Mesenchymal stem cell (in vitro differentiated cells and primary cell): ENCODE measurements at regions not wholly inside any gene's neighbourhood (a gene's known extent, or its start where the extent isn't known, plus 50 kb on each side); places are given as distances from the start of the nearest gene placed in this dataset.

Source experiments
- DNase-seq: peaks from one replicate; pipeline ENCODE4 v3.0.0-alpha.2; 2013
- H2AFZ ChIP-seq: one replicate; pipeline ENCODE4 v1.6.1; 2013; ENCODE audit warnings: low read depth, mild to moderate bottlenecking, control low read depth, inconsistent platforms, low read length, moderate library complexity
- H2AK5ac ChIP-seq: 2 replicates; pipeline ENCODE4 v1.6.1; 2013; ENCODE audit warnings: low read length, moderate library complexity, mild to moderate bottlenecking, inconsistent platforms; ENCODE audit not compliant: severe bottlenecking
- H2BK120ac ChIP-seq: one replicate; pipeline ENCODE4 v1.6.1; 2013; ENCODE audit warnings: low read depth, mild to moderate bottlenecking, inconsistent platforms, low read length, moderate library complexity
- H2BK12ac ChIP-seq, 2 experiments: one replicate each; pipeline ENCODE4 v1.6.1; 2013; ENCODE audit warnings: inconsistent platforms in 2 of 2, low read length in 2 of 2, mild to moderate bottlenecking in 2 of 2, moderate library complexity in 2 of 2, control low read depth in 1 of 2
- H2BK15ac ChIP-seq: one replicate; pipeline ENCODE4 v1.6.1; 2013; ENCODE audit warnings: mild to moderate bottlenecking, low read depth, inconsistent platforms; ENCODE audit not compliant: poor library complexity, severe bottlenecking
- H2BK5ac ChIP-seq: 2 replicates; pipeline ENCODE4 v1.6.1; 2013; ENCODE audit warnings: low read depth, mild to moderate bottlenecking, low read length, control low read depth, inconsistent platforms; ENCODE audit not compliant: poor library complexity, severe bottlenecking
- H3K14ac ChIP-seq, 2 experiments: one replicate each; pipeline ENCODE4 v1.6.1; 2013; ENCODE audit warnings: inconsistent platforms in 2 of 2, low read length in 2 of 2, control low read depth in 1 of 2, mild to moderate bottlenecking in 1 of 2, moderate library complexity in 1 of 2
- H3K18ac ChIP-seq, 2 experiments: one replicate each; pipeline ENCODE4 v1.6.1; 2013; ENCODE audit warnings: inconsistent platforms in 2 of 2, low read length in 2 of 2, control low read depth in 1 of 2, low read depth in 1 of 2, mild to moderate bottlenecking in 1 of 2
- H3K23ac ChIP-seq, 2 experiments: one replicate each; pipeline ENCODE4 v1.6.1; 2013; ENCODE audit warnings: inconsistent platforms in 2 of 2, low read length in 2 of 2, mild to moderate bottlenecking in 2 of 2, moderate library complexity in 2 of 2, control low read depth in 1 of 2
- H3K27ac ChIP-seq: 2 replicates; pipeline ENCODE4 v1.5.1; 2013; ENCODE audit warnings: mild to moderate bottlenecking, moderate library complexity, low read length, control low read depth, inconsistent platforms; ENCODE audit not compliant: poor library complexity, severe bottlenecking
- H3K27me3 ChIP-seq, 2 experiments: 2 replicates each; pipeline versions ENCODE4 v1.6.1 to v1.7.0; 2013; ENCODE audit warnings: low read length in 2 of 2, mild to moderate bottlenecking in 2 of 2, moderate library complexity in 2 of 2, control low read depth in 1 of 2, inconsistent platforms in 1 of 2; ENCODE audit not compliant: control insufficient read depth in 1 of 2, insufficient read depth in 1 of 2
- H3K36me3 ChIP-seq, 2 experiments: 2 replicates each; pipeline versions ENCODE4 v1.6.1 to v1.7.0; 2013; ENCODE audit warnings: low read length in 2 of 2, control low read depth in 1 of 2, inconsistent platforms in 1 of 2, low read depth in 1 of 2, mild to moderate bottlenecking in 1 of 2; ENCODE audit not compliant: insufficient read depth in 2 of 2, control insufficient read depth in 1 of 2
- H3K4ac ChIP-seq, 2 experiments: one replicate each; pipeline ENCODE4 v1.6.1; 2013; ENCODE audit warnings: inconsistent platforms in 2 of 2, low read length in 2 of 2, mild to moderate bottlenecking in 2 of 2, moderate library complexity in 2 of 2, control low read depth in 1 of 2, low read depth in 1 of 2
- H3K4me1 ChIP-seq: 2 replicates; pipeline ENCODE4 v1.6.1; 2013; ENCODE audit warnings: low read depth, low read length, control low read depth; ENCODE audit not compliant: control insufficient read depth, insufficient read depth
- H3K4me2 ChIP-seq: 2 replicates; pipeline ENCODE4 v1.6.1; 2013; ENCODE audit warnings: low read length, mild to moderate bottlenecking, inconsistent platforms; ENCODE audit not compliant: poor library complexity, severe bottlenecking
- H3K4me3 ChIP-seq, 2 experiments: 2 replicates each; pipeline versions ENCODE4 v1.5.1 to v1.7.0; 2013; ENCODE audit warnings: low read length in 2 of 2, mild to moderate bottlenecking in 2 of 2, control low read depth in 1 of 2, low read depth in 1 of 2; ENCODE audit not compliant: insufficient read depth in 1 of 2
- H3K79me1 ChIP-seq: replicated peaks from 2 replicates; pipeline ENCODE4 v1.6.1; 2013; ENCODE audit warnings: mild to moderate bottlenecking, control low read depth, low read length, inconsistent platforms; ENCODE audit not compliant: poor library complexity, severe bottlenecking
- H3K9ac ChIP-seq: 2 replicates; pipeline ENCODE4 v1.7.0; 2013; ENCODE audit warnings: mild to moderate bottlenecking, low read length, moderate library complexity
- H3K9me3 ChIP-seq: 2 replicates; pipeline ENCODE4 v1.7.0; 2013; ENCODE audit warnings: mild to moderate bottlenecking, low read length; ENCODE audit not compliant: control insufficient read depth
- H4K8ac ChIP-seq: one replicate; pipeline ENCODE4 v1.6.1; 2013; ENCODE audit warnings: inconsistent platforms, mild to moderate bottlenecking, low read length, moderate library complexity
- H4K91ac ChIP-seq: one replicate; pipeline ENCODE4 v1.6.1; 2013; ENCODE audit warnings: mild to moderate bottlenecking, low read length, inconsistent platforms
- WGBS: methylation state at CpG from one replicate; pipeline ENCODE4 v1.1.7; 2013; ENCODE audit warnings: mixed read lengths; 5-methylcytosine and 5-hydroxymethylcytosine counted together

DNA sequence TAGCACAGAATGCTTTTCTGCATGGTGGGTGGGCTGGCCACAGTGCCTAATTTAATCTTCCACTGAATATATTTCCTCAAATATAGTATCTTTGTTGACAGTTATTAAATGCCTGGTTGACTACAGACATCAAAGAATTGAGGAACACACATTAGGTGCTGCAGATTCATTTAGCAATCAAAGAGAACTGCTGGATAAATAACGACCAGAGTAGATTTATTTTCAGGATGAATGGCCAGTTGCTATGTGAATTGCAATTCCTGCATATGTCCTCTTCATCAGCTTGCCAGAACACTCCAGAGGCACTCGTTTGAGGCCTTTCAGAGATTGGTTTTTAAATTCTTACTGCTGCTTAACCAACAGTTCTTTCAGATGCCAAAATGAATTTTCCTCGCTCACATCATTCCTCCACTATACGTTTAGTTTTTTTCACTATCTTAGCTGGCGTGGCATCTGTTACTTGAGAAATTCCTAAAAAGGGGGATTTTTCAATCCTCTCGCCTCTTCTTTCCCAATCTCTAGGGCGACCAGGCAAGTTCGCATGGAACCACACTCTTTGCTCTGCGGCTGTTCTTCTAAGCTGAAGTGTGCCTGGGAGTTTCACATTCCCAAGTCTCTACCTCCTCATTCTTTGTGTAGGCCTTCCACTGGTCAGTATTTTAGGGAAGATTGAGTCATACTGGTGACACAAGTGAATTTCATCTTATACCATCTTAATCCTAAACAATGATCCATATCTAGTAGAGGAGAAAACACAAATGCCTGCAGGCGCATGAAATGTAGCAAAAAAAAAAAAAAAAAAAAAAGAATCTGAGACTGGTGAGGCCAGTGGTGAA lies 237.1 kb upstream of the NMUR2 start:
- no peak overlapping the region for H3K4me3 ChIP-seq
- H2AFZ ChIP-seq, result no peak overlapping the region
- H3K36me3 ChIP-seq, result no peaks in the 10 kb centered on the region
- H4K91ac ChIP-seq, result no peak overlapping the region
- H2BK15ac ChIP-seq, result no peak overlapping the region
- H3K27me3 ChIP-seq, result no peaks in the 10 kb centered on the region
- no peak overlapping the region for H2BK5ac ChIP-seq
- no peak overlapping the region for H3K23ac ChIP-seq
- no peak for DNase-seq
- no peaks in the 10 kb centered on the region for H3K4me1 ChIP-seq
- H3K18ac ChIP-seq, result no peak overlapping the region
- 79% methylated on average over 9 of the region's 10 CpGs for WGBS
- no peak overlapping the region for H3K4me2 ChIP-seq
- H3K9me3 ChIP-seq, result no peaks in the 10 kb centered on the region
- H3K79me1 ChIP-seq, result no peaks in the 10 kb centered on the region
- no peak overlapping the region for H2AK5ac ChIP-seq
- H3K9ac ChIP-seq, result no peak overlapping the region
- no peak overlapping the region for H3K4ac ChIP-seq
- H2BK12ac ChIP-seq, result no peak overlapping the region
- no peak overlapping the region for H3K27ac ChIP-seq
- H3K14ac ChIP-seq, result no peak overlapping the region
- no peak overlapping the region for H4K8ac ChIP-seq
- no peak overlapping the region for H2BK120ac ChIP-seq

DNA sequence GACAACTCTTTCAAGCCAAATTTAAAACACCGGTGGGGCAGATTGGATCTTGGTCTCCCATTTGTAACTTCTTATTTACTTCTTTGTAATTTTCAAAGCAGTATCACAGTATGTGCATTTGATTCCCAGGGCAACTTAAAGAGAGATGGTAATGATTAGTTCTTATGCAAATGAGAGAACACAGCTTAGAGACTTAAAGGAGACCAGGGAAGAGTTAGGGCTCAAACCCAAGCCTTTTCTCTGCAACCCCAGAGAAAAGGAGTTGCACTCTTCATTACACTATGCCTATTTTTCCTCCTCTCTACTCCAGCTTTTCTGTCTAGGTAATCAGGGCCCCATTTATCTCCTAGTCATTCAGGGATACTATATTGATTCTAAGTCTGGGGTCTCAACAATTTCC lies 237.8 kb upstream of the NMUR2 start:
- Histone ChIP-seq H3K4me1 (no peaks in the 10 kb centered on the region), H2BK120ac (no peak overlapping the region), H3K36me3 (no peaks in the 10 kb centered on the region), H3K79me1 (no peaks in the 10 kb centered on the region), H3K27me3 (no peaks in the 10 kb centered on the region), H3K14ac (no peak overlapping the region), H2AFZ (no peak overlapping the region), H2BK15ac (no peak overlapping the region), H3K9ac (no peak overlapping the region), H3K4me3 (no peak overlapping the region), H2BK5ac (no peak overlapping the region), H4K91ac (no peak overlapping the region), H4K8ac (no peak overlapping the region), H3K4me2 (no peak overlapping the region), H3K27ac (no peak overlapping the region), H3K18ac (no peak overlapping the region), H2BK12ac (no peak overlapping the region), H2AK5ac (no peak overlapping the region), H3K23ac (no peak overlapping the region), H3K9me3 (no peaks in the 10 kb centered on the region), H3K4ac (no peak overlapping the region)
- no CpG with 5 or more reads among the region's 1 CpG for WGBS
- DNase-seq, result no peak

DNA sequence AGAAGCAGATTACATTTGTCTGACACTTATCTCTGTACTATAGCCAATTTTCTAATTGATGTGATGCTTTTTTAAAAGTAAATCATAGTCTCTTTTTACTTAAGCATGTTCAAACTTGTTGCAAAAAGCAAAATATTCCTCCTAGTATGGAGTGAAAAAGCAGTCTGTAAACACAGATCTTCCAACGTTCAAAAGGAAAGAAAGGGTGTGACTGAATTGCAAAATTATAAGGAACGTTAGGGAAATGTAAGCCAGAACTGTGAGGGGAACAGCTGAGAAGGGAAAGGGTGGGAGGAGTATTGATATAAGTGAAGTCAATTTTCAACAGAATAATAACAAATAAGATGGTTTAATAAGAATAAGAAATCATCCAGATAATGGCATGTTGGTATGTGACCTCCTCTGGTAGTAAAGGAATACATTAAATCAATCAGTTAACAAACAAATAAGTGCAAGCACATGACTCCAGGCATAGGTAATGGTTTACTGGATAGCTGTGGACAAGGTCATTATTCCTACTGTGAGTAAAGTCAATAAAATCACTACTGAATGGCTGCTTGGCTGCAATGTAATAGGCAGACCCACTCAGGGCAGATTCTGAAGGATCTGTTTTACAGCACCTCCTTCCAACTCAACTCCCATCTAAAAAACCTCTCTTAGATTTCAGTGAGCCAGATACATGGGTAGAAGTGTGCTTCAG lies 239.1 kb upstream of the NMUR2 start:
- no peaks in the 10 kb centered on the region for H3K36me3 ChIP-seq
- no peak overlapping the region for H3K23ac ChIP-seq
- no peak overlapping the region for H2BK120ac ChIP-seq
- H2AFZ ChIP-seq, result no peak overlapping the region
- no peak overlapping the region for H4K8ac ChIP-seq
- no peak overlapping the region for H3K4me3 ChIP-seq
- H2BK12ac ChIP-seq, result no peak overlapping the region
- H2AK5ac ChIP-seq, result no peak overlapping the region
- H3K4me1 ChIP-seq, result no peaks in the 10 kb centered on the region
- 64% methylated on average over 1 of the region's 2 CpGs for WGBS
- no peak overlapping the region for H3K27ac ChIP-seq
- H4K91ac ChIP-seq, result no peak overlapping the region
- H3K18ac ChIP-seq, result no peak overlapping the region
- DNase-seq, result no peak
- H3K27me3 ChIP-seq, result no peaks in the 10 kb centered on the region
- H3K4me2 ChIP-seq, result no peak overlapping the region
- no peak overlapping the region for H2BK15ac ChIP-seq
- no peak overlapping the region for H3K9ac ChIP-seq
- H2BK5ac ChIP-seq, result no peak overlapping the region
- no peaks in the 10 kb centered on the region for H3K79me1 ChIP-seq
- no peaks in the 10 kb centered on the region for H3K9me3 ChIP-seq
- H3K14ac ChIP-seq, result no peak overlapping the region
- H3K4ac ChIP-seq, result no peak overlapping the region

DNA sequence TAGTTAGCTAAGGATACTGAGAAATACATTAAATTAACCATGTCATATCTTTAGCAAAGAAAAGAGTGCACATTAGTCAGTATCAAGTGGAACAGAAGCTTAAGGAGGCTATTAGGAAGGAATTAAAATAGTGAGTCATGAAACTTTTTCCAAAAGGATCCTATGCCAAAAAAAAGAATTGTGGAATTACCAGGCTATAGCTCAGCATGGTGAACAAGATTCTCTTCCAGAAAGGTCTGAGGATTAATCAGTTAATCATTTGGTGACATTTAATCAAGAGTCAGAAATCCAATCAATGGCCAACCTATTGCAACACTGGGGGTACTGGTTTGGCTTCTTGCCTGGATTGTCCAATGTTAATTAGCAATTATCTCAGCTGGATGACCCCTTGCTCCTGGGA lies 244.5 kb upstream of the NMUR2 start:
- no peak overlapping the region for H2AK5ac ChIP-seq
- H3K79me1 ChIP-seq, result no peaks in the 10 kb centered on the region
- H3K4me2 ChIP-seq, result no peak overlapping the region
- no peak overlapping the region for H3K18ac ChIP-seq
- no peaks in the 10 kb centered on the region for H3K36me3 ChIP-seq
- no peaks in the 10 kb centered on the region for H3K9me3 ChIP-seq
- H2BK12ac ChIP-seq, result no peak overlapping the region
- no peak overlapping the region for H2BK120ac ChIP-seq
- H2BK5ac ChIP-seq, result no peak overlapping the region
- H3K4me3 ChIP-seq, result no peak overlapping the region
- no peak overlapping the region for H2AFZ ChIP-seq
- H3K14ac ChIP-seq, result no peak overlapping the region
- H3K4ac ChIP-seq, result no peak overlapping the region
- H3K4me1 ChIP-seq, result no peaks in the 10 kb centered on the region
- H3K27ac ChIP-seq, result no peak overlapping the region
- no peak overlapping the region for H3K23ac ChIP-seq
- no peak overlapping the region for H4K8ac ChIP-seq
- H4K91ac ChIP-seq, result no peak overlapping the region
- no peak overlapping the region for H3K9ac ChIP-seq
- H3K27me3 ChIP-seq, result no peaks in the 10 kb centered on the region
- DNase-seq, result no peak
- no peak overlapping the region for H2BK15ac ChIP-seq
